Keratinocyte (primary cell): ENCODE measurements at regions not wholly inside any gene's neighbourhood (a gene's known extent, or its start where the extent isn't known, plus 50 kb on each side); places are given as distances from the start of the nearest gene placed in this dataset.

Experiments used
- DNase-seq: peaks from one replicate; pipeline ENCODE4 v3.0.0-alpha.2; 2011; ENCODE audit warnings: low read depth, missing footprints, low spot score
- FAIRE-seq: peaks from 2 replicates; lab custom pipeline; 2011; peaks lifted over from hg19 to GRCh38; lab: Jason Lieb, UNC
- H2AFZ ChIP-seq: 2 replicates; pipeline ENCODE4 v1.6.0; 2012; ENCODE audit warnings: low read length, control low read depth, inconsistent platforms; ENCODE audit not compliant: control insufficient read depth
- H3K27ac ChIP-seq: 2 replicates; pipeline ENCODE4 v1.5.1; 2011; ENCODE audit warnings: low read length; ENCODE audit not compliant: control insufficient read depth, insufficient read depth
- H3K27me3 ChIP-seq: 3 replicates; pipeline ENCODE4 v1.6.0; 2011; ENCODE audit warnings: low read length; ENCODE audit not compliant: control insufficient read depth, insufficient read depth; ENCODE audit errors: extremely low read depth
- H3K36me3 ChIP-seq, 2 experiments: 2 replicates in 1 of 2; 3 replicates in 1 of 2; pipeline ENCODE4 v1.5.1; 2011; ENCODE audit warnings: low read length in 2 of 2, mild to moderate bottlenecking in 1 of 2; ENCODE audit not compliant: control insufficient read depth in 2 of 2, insufficient read depth in 2 of 2; ENCODE audit errors: extremely low read depth in 1 of 2
- H3K4me1 ChIP-seq: 3 replicates; pipeline ENCODE4 v1.5.1; 2011; ENCODE audit warnings: low read length; ENCODE audit not compliant: control insufficient read depth, insufficient read depth; ENCODE audit errors: extremely low read depth
- H3K4me2 ChIP-seq: 3 replicates; pipeline ENCODE4 v1.6.0; 2011; ENCODE audit warnings: low read depth, low read length; ENCODE audit not compliant: control insufficient read depth, insufficient read depth; ENCODE audit errors: extremely low read depth
- H3K4me3 ChIP-seq, 3 experiments: fragments of 200-600 bp in 1 of 3; sonication (generic) in 1 of 3; 2 replicates in 2 of 3; 3 replicates in 1 of 3; pipeline ENCODE4 v1.5.1; 2011 to 2016; ENCODE audit warnings: low read length in 3 of 3, mild to moderate bottlenecking in 3 of 3, control low read depth in 2 of 3, inconsistent platforms in 1 of 3, low read depth in 1 of 3, mixed read lengths in 1 of 3, mixed run types in 1 of 3, moderate library complexity in 1 of 3; ENCODE audit not compliant: control insufficient read depth in 2 of 3, insufficient read depth in 2 of 3; ENCODE audit errors: extremely low read depth in 1 of 3
- H3K79me2 ChIP-seq: 2 replicates; pipeline ENCODE4 v1.6.0; 2012; ENCODE audit warnings: low read length; ENCODE audit not compliant: control insufficient read depth, insufficient read depth
- H3K9ac ChIP-seq: 3 replicates; pipeline ENCODE4 v1.6.0; 2011; ENCODE audit warnings: low read length; ENCODE audit not compliant: control insufficient read depth, insufficient read depth; ENCODE audit errors: extremely low read depth
- H3K9me1 ChIP-seq: 3 replicates; pipeline ENCODE4 v1.6.0; 2011; ENCODE audit warnings: low read length; ENCODE audit not compliant: control insufficient read depth, insufficient read depth; ENCODE audit errors: extremely low read depth
- H3K9me3 ChIP-seq: 2 replicates; pipeline ENCODE4 v1.5.1; 2012; ENCODE audit warnings: low read depth, low read length; ENCODE audit not compliant: control insufficient read depth
- H4K20me1 ChIP-seq: 3 replicates; pipeline ENCODE4 v1.6.0; 2011; ENCODE audit warnings: low read length; ENCODE audit not compliant: control insufficient read depth, insufficient read depth; ENCODE audit errors: extremely low read depth
- EZH2 ChIP-seq: IDR thresholded peaks from one replicate; pipeline ENCODE4 v1.6.1; 2012; ENCODE audit warnings: inconsistent platforms, mild to moderate bottlenecking, low read length, moderate library complexity
- dilution Hi-C: fragments of 300-500 bp; cut with MboI; formaldehyde crosslinking; loops from one replicate; pipeline ENCODE4 v1.7.0; 2020; ENCODE audit warnings: low sequenced_read_pairs; ENCODE audit not compliant: extremely low pct_ligation_motif_present
- TF ChIP-seq, protein P1 (sequence below), 3 experiments: IDR thresholded peaks in 1 of 3; conservative IDR thresholded peaks in 1 of 3; optimal IDR thresholded peaks in 1 of 3; 2 replicates in 2 of 3; 3 replicates in 1 of 3; pipeline versions ENCODE3 to v1.5.1; 2011; ENCODE audit warnings: low read length in 3 of 3, mild to moderate bottlenecking in 3 of 3, moderate library complexity in 2 of 3, control low read depth in 1 of 3, inconsistent platforms in 1 of 3; ENCODE audit not compliant: insufficient read depth in 2 of 3; ENCODE audit errors: extremely low read depth in 1 of 3

DNA sequence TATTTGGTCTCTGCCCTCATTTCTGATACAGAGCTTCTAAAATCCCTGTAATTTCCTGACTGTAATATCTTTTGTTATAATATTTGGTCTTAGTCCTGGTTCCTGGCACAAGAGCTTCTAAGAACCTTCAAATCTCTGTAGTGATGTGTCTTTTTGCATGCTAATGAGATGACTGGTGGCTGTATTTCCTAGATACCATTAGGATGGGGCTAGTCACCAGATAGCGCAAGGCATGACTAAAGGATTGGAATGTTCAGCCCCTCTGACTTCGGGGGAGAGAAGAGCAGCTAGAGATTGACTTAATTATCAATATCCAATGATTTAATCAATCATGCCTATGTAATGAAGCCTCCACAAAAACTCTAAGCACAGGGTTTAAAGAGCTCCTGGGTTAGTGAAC, 620.8 kb upstream of the ACVR2A start:
- Histone ChIP-seq H3K4me1 (peaks cover 5% of the 10 kb centered on the region), H2AFZ (no peak overlapping the region), H3K27ac (no peak overlapping the region), H3K9me1 (no peaks in the 10 kb centered on the region), H4K20me1 (no peaks in the 10 kb centered on the region), H3K36me3 (no peaks in the 10 kb centered on the region), H3K79me2 (no peaks in the 10 kb centered on the region), H3K4me3 (no peak overlapping the region), H3K9ac (no peak overlapping the region), H3K9me3 (no peaks in the 10 kb centered on the region), H3K4me2 (no peak overlapping the region), H3K27me3 (no peaks in the 10 kb centered on the region)
- TF ChIP-seq EZH2: no peak
- TF ChIP-seq, protein P1, sequence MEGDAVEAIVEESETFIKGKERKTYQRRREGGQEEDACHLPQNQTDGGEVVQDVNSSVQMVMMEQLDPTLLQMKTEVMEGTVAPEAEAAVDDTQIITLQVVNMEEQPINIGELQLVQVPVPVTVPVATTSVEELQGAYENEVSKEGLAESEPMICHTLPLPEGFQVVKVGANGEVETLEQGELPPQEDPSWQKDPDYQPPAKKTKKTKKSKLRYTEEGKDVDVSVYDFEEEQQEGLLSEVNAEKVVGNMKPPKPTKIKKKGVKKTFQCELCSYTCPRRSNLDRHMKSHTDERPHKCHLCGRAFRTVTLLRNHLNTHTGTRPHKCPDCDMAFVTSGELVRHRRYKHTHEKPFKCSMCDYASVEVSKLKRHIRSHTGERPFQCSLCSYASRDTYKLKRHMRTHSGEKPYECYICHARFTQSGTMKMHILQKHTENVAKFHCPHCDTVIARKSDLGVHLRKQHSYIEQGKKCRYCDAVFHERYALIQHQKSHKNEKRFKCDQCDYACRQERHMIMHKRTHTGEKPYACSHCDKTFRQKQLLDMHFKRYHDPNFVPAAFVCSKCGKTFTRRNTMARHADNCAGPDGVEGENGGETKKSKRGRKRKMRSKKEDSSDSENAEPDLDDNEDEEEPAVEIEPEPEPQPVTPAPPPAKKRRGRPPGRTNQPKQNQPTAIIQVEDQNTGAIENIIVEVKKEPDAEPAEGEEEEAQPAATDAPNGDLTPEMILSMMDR (optimal IDR thresholded peaks at IDR 0.05 in 1 of 3, IDR thresholded peaks at IDR 0.05 in 1 of 3, conservative IDR thresholded peaks at IDR 0.05 in 1 of 3; ENCODE audit: extremely low read depth in 1 of 3, insufficient read depth in 2 of 3, low read length in 3 of 3): no peak
- dilution Hi-C loops: no loop called here
- FAIRE-seq (no peak), DNase-seq (no peak)

DNA sequence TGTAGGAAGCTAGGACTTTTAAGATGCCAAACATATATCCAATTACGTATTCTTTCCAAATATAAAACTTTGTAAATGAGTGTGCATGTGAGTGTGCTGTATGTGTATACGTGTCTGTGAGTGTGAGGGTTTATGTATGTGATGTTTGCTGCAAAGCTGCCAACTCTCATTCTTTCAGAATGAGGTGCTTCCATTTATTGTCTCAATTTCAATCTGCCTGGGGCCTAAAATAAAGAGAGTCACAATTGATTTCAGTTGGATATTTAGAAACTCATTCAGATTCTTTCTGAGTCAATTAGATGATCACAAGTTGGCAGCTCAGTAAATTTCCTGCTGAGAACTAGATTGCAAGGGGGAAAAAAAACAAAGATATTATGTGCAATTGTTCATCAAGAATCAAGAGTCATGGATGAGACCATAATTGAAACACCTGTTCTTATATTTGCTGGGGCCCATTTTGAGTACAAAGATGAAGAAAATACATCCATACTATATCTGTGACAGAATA, 621.2 kb upstream of the ACVR2A start:
- Histone ChIP-seq H3K9ac (no peak overlapping the region), H2AFZ (no peak overlapping the region), H3K4me3 (no peak overlapping the region), H3K79me2 (no peaks in the 10 kb centered on the region), H3K4me2 (no peak overlapping the region), H3K27ac (no peak overlapping the region), H3K36me3 (no peaks in the 10 kb centered on the region), H3K9me1 (no peaks in the 10 kb centered on the region), H3K4me1 (peaks cover 5% of the 10 kb centered on the region), H3K9me3 (no peaks in the 10 kb centered on the region), H3K27me3 (no peaks in the 10 kb centered on the region), H4K20me1 (no peaks in the 10 kb centered on the region)
- dilution Hi-C loops: no loop called here
- DNase-seq (no peak), FAIRE-seq (no peak)
- TF ChIP-seq, protein P1 (optimal IDR thresholded peaks at IDR 0.05 in 1 of 3, IDR thresholded peaks at IDR 0.05 in 1 of 3, conservative IDR thresholded peaks at IDR 0.05 in 1 of 3; ENCODE audit: extremely low read depth in 1 of 3, insufficient read depth in 2 of 3, low read length in 3 of 3): no peak
